Epithelial cell of esophagus (primary cell): ENCODE measurements at regions not wholly inside any gene's neighbourhood (a gene's known extent, or its start where the extent isn't known, plus 50 kb on each side); places are given as distances from the start of the nearest gene placed in this dataset.

ENCODE experiments used
- DNase-seq: peaks from one replicate; pipeline ENCODE4 v3.0.0; 2010; ENCODE audit warnings: low read depth
- H3K4me3 ChIP-seq: 2 replicates; pipeline ENCODE4 v1.5.1; 2011; ENCODE audit warnings: mild to moderate bottlenecking, low read length, control low read depth
- CTCF ChIP-seq: IDR thresholded peaks from 2 replicates; pipeline ENCODE4 v1.5.1; 2011; ENCODE audit warnings: low read depth, mild to moderate bottlenecking, low read length, control low read depth, inconsistent platforms; ENCODE audit not compliant: insufficient read depth; ENCODE audit errors: missing control alignments

DNA sequence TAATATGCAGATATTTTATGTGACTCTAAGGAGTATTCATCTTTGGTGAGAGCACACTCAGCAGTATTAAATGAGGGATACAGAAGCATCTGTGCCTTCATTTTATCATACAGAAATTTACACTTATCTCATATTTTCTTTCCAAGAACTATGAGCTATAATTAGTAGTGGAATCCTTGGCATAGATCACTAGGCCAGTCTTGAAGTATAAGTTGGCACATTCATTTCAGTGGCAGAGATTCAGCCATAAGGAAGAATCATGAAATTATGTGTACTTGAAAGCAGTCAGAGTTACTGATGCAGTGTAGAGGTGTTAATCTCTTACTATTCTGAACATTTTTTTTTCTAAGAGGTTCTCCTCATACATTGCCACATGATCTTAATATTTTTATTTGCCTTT lies 393.6 kb upstream of the GOLIM4 start:
- no peak for TF ChIP-seq CTCF
- no peak overlapping the region for H3K4me3 ChIP-seq
- no peak for DNase-seq

GRCh38 chr3:168485936-168486335 lies 390.2 kb upstream of the GOLIM4 start:
- no peak for DNase-seq
- no peak overlapping the region for H3K4me3 ChIP-seq
- no peak for TF ChIP-seq CTCF

DNA sequence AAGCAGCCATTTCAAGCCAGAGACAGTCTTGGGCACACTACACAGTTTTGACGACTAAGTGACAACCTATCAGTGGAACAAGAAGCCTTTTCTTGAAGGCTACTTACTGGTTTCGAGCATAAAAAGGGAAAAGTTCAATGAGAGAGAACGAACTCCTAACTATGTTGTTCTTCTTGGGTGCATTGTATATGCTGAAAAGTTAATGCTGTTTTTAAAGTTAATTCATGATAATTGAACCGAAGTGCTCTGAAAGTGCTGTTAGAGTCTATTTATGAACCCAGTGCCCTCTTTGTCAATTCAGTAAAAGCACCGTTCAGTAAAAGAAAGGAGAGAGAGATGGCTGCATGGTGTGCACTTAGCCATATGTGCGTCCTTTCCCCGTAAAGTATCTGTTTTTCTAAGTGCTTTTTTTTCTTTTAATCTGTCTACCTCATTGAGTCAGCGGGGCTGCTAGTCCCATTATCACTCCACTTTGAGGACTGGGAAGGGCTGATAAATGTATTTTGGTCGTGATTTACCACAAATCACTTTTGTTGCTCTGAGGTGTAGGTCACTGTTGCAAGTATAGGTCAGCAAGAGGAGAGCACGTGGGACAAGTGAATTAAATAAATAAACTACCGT lies 380.7 kb upstream of the GOLIM4 start:
- DNase-seq, result no peak
- no peak for TF ChIP-seq CTCF
- no peak overlapping the region for H3K4me3 ChIP-seq

DNA sequence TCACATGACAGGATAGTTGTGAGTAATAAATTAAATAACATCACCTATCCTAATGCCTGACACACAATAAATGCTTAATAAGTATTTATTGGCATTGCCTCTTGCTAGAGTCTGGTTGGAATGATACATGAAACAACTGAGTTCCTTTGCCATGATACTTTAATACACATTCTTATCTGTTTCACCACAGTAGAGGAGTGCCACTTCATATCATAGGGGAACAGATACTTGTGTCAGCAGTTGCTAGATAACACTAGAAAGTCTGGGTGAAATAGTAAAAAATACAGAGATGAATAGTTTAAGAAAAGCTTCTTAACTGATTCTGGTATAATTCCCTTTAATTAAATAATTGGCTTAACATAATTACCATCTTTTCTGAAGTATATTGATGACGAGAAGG lies 380.0 kb upstream of the GOLIM4 start:
- TF ChIP-seq CTCF, result no peak
- DNase-seq, result no peak
- no peak overlapping the region for H3K4me3 ChIP-seq

- no peak for DNase-seq
- TF ChIP-seq CTCF, result no peak
- no peak overlapping the region for H3K4me3 ChIP-seq
Measured at GRCh38 chr3:168473334-168473890, 377.7 kb upstream of the GOLIM4 start.

DNA sequence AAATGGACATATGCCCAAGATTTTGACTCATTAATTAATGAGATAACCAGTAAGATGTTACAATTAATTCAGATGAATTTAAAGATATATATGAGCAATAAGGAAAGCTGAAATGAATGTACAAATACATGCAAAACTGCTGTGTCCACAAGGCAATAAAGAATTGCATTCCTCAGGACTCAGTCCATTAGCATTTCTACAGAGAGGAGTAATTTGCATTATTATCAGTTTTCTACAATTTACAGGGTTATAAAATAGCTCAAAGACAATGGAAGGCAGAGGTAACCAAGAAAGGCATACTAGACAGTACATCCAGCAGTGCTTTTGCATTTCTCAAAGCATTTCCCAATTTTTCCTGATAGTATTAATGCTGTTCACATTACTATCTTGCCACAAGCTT lies 377.1 kb upstream of the GOLIM4 start:
- TF ChIP-seq CTCF, result no peak
- no peak overlapping the region for H3K4me3 ChIP-seq
- no peak for DNase-seq

DNA sequence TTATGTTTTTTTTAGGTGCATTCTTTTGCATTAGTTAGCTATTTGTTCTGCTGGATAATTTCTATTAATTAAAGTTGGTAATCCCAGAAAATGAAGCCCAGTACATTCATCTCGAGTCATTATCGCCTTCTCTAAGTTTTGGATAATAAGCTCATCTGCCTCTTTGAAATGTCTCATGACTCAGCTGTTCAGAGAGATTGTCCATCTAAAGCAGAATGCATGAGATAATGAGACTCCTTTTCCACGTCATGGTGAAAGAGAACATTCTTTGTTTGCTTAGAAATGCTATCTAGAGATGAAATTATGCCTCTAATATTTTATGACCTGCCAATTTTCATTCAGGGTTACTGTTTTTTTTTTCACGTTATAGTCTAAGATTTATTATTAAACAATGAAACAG lies 374.7 kb upstream of the GOLIM4 start:
- no peak for DNase-seq
- H3K4me3 ChIP-seq, result no peak overlapping the region
- TF ChIP-seq CTCF, result no peak
